ENCODE measurements at regions not wholly inside any gene's neighbourhood (a gene's known extent, or its start where the extent isn't known, plus 50 kb on each side); places are given as distances from the start of the nearest gene placed in this dataset.

DNA sequence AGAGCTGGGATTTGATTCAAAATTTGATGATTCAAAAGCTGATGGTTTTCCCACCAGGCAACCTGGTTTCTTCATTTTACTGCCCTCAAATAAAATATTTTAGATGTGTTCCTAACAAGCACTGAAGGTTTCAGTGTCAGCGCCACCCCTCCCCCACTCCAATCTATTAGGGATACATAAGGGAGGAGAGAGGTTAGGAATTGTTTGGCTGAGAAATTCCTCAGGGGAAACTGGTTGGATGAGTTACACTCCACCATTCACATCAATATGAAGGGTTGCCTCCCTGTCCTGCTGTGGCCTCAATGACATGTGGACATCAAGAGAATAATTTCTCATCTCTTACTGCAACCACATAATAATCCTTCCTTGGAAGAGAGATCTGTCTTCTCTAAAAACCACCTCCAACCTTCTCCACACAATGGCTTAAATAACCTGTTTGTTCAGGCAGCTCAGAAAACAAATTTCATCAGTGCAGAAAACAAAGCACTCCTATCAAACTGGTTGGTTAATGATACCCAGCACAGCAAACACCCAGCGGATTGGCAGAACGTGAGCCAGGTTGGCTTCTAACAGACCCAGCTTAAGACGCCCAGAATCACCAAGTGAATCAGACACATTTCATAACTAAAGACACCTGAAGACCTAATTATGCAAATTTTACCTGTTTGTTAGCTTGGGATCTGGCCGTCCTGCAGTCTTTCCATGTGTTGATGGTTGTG is 136.0 kb upstream of the SGK1 start:
- no peak for DNase-seq (ENCODE audit: low spot score)

DNA sequence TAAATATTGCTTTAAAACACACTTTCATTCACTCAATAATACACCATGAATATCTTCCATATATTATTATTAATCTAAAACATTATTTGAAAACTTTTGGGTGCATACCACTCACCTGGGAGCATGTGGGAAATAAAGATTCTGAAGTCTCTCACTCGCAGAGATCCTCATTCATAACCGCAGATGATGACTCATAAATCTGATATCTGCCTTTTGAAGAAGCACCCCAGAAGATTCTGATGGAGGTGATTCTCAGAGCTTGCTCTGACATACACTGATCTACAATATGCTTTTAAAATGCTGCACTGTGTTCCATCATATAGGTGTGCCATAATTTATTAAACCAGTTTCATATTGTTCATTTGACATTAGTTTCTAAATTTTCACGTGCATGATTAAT is 135.0 kb upstream of the SGK1 start:
- peak; percentile 34 for DNase-seq (ENCODE audit: low spot score)

DNA sequence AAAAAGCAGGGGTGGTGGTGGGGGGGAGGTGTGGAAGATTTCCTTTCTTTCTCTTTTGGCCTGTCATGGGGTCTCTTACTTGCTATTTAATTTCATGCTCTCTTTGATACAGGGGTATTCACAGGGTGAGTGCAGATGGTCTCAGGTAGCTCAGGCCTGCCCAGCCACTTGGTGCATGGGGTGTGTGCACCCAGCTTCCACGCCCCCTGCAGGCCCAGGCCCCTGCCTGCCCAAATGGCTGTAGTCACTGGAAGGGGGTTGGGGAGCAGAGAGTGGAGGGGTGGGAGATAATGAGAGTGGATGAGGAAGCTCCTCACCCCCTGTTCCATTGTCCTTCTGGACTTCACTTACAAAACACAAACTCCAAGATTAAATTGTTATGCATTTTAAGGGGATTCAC is 133.6 kb upstream of the SGK1 start:
- DNase-seq (ENCODE audit: low spot score), result no peak

DNA sequence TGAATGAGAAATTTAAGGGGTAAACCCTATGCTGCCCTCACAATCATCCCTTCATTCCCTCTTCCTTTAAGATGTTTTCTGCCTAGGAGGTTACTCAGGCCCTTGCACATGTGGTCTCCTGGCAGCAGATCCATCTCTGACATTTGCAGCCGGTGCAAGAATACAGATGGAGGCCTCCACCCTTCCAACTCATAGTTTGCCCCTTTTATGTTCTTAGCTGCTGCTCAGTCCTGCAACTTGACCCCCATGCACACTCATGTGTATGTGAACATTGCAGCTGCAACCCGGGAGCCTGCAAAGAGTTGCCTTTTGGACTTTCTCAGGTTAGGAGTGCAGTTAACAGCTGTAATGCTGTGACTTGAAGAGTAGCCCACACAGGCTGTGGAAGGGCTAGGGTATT is 131.9 kb upstream of the SGK1 start:
- no peak for DNase-seq (ENCODE audit: low spot score)

DNA sequence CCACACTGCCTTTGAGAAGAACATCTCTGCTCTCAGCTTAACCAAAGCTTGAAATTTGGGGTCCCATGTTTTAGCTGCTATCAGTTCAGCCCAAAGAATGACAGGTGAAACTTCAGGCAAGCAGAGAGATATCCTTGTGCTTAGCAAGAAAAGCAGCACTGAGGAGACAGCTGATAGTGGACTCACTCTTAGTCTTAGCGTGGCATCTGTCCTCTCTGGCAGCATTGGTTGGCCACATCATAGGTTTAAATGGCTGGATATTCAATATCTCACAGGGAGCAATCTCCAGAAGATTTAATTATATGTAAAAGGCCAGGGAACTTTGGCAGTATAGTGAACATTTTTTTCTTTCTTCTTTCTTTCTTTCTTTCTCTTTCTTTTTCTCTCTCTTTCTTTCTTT is 131.1 kb upstream of the SGK1 start:
- DNase-seq (ENCODE audit: low spot score), result no peak

DNA sequence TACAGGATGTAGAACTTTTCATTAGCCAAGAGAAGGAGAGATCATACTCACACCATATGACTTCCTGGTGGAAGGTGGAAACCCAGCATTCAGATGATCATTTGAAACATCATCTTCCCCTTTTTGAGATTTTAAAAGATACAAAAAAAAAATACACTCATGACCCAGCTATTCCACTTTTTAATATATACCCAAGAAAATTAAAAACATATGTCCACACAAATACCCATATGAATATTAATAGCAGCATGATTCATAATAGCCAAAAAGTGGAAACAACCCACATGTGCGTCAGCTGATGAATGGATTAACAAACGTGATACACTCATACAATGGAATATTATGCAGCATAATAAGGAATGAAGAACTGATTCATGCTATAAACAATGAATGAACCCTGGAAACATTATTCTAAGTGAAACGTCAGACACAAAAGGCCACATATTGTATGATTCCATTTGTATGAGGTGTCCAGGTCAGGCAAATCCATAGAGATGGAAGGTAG is 130.0 kb upstream of the SGK1 start:
- DNase-seq (ENCODE audit: low spot score), result no peak

DNA sequence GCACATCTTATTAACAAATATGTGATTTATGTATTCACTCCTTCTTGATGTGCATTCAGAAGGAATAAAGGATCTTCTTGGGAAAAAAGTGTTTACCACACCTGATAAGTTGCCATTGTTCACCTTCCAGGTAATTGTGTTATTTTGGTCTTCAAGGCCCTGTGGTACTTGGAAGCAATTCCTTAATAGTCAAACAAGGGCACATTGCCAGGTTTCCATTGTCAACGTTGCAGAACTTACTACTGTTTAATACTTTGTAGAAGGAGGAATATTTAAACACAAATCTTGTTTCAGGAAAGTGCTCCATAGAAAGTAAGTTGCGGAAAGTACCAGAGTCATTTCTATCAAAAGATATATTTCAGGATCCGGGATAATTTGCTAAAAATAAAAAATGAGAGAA is 129.5 kb upstream of the SGK1 start:
- no peak for DNase-seq (ENCODE audit: low spot score)

DNA sequence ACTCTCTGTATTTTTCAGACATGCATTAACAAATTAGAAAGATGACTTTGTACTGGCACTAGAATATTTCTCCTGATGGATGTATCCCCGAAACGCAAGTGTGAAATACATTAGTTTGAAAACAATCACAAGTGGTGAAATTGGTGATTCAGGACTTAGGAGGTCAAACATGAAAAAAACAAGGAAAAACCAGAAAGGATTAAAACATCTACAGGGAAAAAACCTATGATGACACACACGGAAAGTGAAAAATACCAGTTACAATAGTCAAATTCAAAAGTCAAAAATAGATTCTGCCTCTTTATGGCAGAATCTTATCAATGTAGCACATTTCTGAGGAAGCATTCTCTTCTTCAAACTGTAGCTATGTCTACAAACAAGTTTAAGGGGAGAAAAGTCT is 129.0 kb upstream of the SGK1 start:
- DNase-seq (ENCODE audit: low spot score), result no peak

DNA sequence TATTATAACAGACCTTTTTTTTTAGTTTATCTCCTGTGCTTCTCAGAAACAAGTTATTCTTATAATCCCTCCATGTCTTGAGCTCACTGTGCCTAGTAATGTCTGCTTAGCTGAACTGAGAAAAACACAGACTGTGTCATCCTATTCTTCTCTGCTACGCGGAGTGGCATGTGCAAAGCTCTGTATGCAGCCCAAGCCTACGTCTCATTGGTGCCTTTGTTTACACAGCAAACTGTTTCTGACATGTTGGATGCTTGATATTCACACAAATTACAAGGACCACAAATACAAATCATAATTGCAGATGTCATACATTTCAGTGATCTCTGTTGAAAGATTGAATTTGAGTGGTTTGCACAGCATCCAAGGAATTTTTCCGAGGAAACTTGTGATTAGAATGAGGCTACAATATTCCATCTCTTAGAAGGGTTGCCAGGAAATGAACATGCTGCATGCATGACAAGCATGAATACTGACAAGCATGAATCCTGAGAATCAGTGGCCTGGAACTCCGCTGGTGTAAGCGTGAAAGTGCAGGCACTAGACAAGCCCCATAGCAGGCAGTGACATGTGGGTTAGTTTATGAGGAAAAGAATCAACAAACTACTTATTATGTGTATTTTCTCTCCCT is 128.4 kb upstream of the SGK1 start:
- no peak for DNase-seq (ENCODE audit: low spot score)

DNA sequence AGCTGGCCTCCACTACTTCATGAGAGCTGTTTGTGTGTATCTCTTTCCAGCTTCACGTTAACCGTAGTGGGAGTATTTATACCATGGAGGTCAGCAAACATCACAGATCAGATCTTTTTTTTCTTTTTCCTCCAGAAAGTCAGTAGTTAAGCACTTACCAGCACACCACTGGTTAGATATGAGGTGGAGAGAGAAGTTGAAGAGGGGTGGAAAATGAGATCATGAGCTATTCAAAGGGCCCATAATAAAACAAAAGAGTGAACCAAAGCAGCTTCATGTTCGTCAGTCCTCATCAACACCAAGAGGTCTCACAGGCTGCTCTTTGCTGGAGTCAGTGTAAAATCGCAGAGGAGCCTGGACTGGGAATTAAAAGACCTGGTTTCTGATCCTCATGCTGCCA is 125.1 kb upstream of the SGK1 start:
- DNase-seq (ENCODE audit: low spot score), result no peak

DNA sequence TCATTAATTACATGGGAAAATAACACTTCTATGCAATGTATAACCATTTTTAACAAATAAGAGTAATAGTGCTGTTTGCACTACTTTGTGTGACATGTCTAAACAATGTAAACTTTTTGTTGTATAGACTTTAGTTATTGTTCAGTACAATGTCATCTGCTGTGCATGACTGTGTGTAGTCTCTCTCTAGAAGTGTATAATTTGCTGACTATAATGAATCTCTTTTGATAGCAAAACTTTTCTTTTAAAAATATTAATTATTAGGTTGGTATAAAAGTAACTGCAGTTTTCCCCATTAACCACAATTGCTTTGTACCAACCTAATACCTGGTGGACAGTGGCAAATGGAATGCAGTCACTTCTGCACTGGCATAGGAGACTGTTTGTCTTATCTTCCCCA is 124.2 kb upstream of the SGK1 start:
- no peak for DNase-seq (ENCODE audit: low spot score)

DNA sequence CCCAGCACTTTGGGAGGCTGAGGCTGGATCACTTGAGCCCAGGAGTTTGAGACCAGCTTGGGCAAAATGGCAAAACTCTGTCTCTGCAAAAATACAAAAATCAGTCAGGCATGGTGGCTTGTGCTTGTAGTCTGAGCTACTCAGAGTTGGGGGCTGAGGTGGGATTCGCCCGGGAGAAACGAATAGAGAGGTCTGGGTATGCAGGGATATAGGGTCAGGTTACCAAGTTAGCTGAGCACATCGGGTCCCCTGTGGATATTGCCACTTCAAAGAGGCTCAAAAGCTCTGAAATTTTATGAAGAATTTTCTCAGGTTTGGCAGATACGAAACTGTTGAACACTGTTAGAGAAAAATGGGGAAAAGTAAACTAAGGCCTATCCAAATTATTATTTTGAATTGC is 120.9 kb upstream of the SGK1 start:
- DNase-seq (ENCODE audit: low spot score), result no peak

DNA sequence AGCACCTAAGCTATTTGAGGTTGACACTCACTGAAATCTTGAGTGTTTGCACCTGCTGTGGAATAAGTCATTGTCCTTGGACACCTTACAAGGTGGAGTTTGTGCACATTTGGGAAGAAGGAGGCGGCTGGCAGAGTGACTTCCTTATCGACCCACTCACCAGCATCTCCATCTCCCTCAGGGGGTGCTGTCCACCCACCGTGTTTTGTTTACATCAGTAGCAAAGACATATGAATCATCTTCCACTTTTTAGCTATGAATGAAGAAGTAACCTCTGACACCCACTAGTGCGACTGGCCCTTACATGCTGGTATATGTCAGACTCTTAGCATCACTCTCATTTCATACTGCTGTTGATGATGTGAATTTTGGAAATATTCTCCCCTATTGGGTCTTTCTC is 119.5 kb upstream of the SGK1 start:
- DNase-seq (ENCODE audit: low spot score), result peak; percentile 41

DNA sequence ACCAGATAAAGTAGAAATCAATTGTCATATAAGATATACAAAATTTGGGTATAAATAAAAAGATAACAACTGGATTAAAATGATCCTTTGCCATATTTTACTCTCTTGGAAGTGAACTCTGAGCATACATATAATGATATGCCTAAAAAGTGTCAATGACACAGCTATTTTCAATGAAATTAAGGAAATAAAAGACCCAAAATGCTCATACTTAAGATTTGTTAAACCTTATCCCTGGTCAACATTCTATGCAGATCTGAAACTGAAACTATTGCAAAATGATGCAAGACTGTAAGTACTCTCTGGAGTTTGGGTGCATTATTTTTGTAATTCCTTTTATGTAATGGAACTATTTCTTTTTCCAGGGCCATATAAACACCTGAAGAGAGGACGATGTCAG is 119.0 kb upstream of the SGK1 start:
- no peak for DNase-seq (ENCODE audit: low spot score)

DNA sequence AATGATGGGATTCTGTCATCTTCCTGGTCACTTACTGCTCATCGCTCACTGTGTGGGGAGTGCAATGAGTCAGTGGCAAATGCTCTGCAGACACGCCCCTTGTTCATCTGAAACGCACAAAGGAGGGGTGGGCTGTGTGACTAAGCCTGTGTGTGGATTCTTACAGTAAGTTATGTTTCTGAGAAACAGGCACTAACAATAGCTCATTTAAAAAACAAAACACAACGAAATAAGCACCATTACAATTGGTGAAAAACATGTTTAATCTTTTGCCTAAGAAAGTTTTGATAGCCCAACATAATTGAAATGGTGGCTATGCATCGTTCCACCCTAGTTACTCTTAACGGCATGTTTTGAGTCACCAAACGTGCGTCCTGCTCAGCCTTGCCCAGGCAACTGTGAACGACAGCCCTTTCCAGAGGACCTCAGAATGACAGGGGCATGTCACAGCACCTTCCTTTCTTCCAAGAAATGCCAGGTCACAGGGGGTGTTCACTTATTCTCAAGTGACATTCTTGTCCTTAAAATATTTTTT is 118.4 kb upstream of the SGK1 start:
- peak; percentile 86 for DNase-seq (ENCODE audit: low spot score)

DNA sequence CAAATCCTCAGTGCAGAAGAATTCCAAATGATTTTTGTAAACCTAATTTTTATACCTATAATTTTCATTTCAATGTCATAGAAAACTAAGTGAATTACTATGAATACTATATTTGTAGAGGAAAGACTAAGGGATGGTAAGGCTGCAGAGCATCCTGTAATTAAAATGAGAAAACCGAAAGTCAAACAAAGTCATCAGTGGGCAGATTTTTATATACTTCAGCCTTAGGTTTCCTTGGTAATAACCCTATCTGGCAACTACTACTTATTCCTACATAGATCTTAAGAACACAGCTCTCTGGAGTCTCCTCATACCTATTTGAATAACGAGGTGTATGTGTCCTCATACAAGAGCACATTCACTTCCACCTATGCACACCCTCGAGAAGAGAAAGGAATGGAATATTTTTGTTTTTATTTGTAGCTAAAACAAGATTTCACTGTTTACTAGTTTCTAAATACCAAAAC is 117.9 kb upstream of the SGK1 start:
- no peak for DNase-seq (ENCODE audit: low spot score)

DNA sequence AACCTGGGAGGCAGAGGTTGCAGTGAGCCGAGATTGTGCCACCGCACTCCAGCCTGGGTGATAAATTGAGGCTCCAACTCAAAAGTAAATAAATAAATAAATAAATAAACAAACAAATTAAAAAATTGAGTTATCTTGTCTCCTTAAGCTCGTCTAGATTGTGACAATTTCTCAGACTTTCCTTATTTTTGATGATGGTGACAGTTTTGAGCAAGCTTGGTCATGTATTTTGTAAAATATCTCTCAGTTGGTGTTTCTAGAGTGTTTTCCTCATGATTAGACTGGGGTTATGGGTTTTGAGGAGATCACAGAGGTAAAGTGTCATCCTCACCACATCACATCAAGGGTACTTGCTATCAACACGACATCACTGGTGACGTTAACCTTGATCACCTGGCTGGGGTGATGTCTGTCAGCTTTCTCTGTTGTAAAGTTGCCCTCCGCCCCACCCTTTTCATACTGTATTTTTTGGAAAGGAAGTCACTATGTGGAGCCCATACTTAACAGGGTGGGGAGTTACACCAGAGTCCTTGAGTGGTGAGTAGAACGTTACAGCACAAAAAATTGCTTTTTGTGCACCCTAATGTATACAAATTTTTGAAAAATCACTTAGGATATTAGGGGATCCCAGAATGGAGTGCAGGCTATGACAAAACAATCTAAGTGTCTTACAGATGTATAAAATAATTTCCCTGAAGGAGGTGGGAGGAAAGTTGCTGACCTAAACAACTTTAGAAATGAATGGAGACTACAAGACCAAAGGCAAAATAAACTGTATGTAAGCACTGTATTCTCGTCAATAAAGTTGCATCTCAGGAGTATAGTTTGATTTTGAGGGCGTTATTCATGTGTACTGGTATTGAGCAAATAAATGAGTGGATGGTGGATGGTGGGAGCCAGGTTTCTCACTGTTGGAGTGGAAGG is 116.4 kb upstream of the SGK1 start:
- DNase-seq (ENCODE audit: low spot score), result no peak

DNA sequence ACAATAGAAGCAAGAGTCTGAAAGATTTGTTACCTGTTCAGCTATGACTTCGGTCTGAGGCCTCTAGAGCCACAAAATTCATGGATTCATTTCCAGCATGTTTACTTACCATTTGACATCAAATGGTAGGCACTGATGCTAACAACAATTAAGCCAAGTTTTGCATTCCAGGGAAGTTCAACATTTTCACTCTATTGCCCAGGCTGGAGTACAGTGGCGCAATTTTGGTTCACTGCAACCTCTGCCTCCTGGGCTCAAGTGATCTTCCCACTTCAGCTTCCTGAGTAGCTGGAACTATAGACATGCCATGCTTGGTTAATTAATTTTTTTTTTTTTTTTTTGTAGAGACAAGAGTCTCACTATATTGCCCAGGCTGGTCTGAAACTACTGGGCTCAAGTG is 114.1 kb upstream of the SGK1 start:
- no peak for DNase-seq (ENCODE audit: low spot score)

DNA sequence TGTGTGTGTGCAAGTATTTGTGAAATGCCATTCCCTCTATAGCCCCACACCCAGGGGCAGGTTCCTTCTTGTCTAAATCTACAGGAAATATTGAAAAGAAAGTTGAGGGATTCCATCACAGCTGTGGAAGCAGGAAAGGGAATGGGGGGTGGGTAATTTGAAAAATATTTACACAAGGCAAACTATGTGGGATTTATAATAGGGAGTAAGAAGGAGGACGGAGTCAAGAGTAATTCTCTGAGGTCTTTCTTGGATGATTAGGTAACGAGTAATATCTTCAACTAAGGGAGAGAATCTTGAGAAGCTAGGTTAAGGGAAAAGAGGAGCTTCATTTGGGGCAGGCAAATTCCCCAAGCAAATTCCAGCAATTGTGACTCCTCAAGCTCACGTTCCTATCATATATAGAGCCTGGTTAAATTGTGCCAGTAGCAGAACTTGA is 113.5 kb upstream of the SGK1 start:
- DNase-seq (ENCODE audit: low spot score), result no peak

DNA sequence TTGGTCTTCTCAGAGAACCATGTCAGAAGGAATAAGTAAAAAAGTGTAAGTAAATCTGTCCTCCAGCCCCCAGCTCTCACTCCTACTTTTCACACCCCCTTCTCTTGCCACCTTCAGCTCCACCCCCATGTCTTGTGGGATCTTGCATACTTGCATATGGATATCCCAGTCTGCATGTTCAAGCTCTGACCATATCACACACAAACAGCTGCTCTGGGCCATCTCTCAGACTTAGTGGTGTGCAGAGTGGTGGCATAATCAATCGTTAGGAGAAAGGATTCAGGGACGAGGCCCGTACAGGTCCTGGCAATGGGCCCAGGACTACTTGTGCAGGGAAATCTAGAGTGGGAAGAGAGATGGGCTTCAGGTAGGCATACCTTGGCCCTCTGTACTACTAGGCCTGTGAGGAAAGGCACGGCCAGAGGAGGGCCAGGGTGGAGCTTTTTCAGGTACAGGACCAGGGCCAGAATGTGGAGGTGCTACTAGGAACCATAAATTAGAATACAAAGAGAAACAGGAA is 112.0 kb upstream of the SGK1 start:
- DNase-seq (ENCODE audit: low spot score), result no peak

DNA sequence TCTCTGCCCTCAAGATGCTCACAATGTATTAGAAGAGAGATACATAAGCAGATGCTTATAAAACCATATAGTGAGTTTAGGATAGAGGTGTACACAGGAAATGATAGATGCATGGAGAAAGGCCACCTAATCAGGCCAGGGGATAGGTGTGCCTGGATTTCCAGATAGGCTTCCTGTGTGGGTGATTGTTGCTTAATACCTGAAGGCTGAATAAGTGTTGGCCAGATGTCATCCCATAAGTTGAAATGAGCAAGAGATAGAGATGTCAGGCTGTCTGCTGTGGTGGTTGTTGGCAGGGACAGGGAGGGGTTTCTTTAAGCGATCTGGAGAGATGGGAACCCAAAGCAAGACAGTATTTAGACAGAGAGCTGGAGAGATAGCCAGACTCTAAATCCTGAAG is 109.8 kb upstream of the SGK1 start:
- DNase-seq (ENCODE audit: low spot score), result no peak

DNA sequence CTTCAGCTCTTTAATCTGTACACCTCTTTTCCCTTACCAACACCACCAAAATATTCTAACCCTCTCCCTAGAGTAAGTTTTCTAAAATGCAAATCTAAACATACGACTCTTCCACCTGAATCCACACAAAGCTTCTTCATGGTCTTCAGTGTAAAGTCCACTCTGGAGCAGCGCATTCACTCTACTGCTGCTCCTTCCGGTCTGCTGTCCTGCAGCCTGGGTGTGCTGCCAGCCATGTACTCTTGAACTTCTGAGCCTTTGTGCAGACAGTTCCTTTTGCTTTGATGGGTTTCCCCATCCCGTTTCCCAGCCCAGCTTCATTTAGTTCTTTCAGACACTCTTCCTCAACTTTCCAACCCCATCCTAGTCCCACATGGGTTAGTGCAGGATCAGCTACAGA is 108.7 kb upstream of the SGK1 start:
- no peak for DNase-seq (ENCODE audit: low spot score)
